ENCODE measurements at regions not wholly inside any gene's neighbourhood (a gene's known extent, or its start where the extent isn't known, plus 50 kb on each side); places are given as distances from the start of the nearest gene placed in this dataset.
A peak's percentile ranks its signal among the peaks of the same experiment; 100 is the strongest.

- no peak for DNase-seq (ENCODE audit: low spot score)
Observed at GRCh38 chr1:99163671-99164070, 100.6 kb upstream of the PLPPR4 start.

DNA sequence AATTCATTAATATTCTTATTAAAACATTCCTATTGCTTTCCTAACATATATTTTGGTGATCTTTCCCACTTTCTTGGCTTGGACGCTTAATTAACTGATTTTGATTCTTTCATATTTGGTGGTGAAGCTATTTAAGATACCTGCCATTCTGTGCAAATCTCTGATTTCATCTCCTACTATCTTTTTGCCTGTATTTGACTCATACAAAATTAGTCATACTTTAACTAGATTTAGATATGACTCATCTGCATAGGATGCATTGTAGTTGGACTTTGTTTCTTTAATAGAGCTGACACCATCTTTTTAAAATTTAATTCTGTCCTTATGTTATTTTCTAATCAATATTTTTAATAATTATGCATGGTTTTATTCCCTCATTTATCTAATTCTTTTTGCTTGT, 93.8 kb upstream of the PLPPR4 start:
- no peak for DNase-seq (ENCODE audit: low spot score)

DNA sequence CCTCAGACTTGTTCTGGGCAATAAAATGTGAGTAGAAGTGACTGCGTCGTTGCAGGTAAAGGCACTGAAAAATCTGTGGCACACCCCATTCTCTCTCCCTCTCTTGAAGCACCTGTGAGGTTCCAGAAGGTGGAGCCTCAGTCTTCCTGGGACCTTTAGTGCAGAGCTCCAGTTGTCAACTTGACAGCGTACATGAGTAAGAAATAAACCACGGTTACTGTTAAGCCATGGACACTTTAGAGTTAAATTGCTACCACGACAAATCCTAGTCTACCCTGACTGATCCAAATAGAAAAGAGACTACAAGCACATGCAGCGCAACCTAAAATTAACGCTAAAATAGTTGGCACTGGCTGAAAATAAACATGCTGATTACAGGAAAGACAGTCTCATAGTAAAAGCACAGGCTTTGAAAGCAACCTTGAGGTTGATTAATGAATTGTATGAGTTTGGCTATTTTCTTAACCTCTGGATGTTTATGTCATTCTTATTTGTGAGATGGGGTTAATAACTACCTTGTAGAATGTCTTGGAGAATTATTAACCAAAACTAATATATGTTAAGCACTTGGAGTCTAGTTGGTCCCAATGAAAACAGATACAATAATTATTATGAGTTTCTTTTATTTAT, 93.0 kb upstream of the PLPPR4 start:
- no peak for DNase-seq (ENCODE audit: low spot score)

GRCh38 chr1:99173282-99173681, 91.0 kb upstream of the PLPPR4 start:
- DNase-seq (ENCODE audit: low spot score), result peak; percentile 16

DNA sequence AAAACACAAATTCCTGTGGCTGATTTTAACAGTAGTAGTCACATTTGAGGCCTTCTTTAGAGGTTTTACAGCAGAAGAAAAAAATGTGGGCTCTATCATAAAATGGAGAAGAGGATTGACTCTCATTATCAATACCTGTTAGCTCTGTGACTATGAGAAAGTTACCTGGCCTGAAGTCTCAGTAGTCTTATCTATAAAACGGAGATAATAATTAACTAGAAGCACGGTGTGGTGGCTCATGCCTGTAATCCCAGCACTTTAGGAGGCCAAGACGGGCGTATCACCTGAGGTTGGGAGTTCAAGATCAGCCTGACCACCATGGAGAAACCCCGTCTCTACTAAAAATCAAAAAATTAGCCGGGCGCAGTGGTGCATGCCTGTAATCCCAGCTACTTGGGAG, 90.4 kb upstream of the PLPPR4 start:
- no peak for DNase-seq (ENCODE audit: low spot score)

GRCh38 chr1:99176753-99177152, 87.5 kb upstream of the PLPPR4 start:
- peak; percentile 12 for DNase-seq (ENCODE audit: low spot score)

DNA sequence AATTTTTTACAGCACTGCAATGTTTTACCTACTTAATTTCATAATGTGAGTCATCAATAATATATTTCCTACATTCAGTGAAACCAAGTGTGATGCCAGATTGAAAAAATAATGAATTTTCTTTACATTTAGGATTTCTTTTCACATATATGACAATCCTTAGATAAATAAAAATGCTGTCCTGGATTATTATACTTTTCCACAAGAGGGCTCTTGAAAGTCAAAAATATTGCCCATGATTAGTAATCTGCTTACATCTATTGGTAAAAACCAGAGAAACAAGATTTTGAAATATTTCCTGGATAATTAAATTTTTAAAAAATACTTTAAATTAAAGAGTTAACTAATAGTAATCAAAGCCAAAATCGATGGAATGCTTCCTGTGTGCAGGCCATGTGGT, 86.8 kb upstream of the PLPPR4 start:
- DNase-seq (ENCODE audit: low spot score), result no peak

GRCh38 chr1:99180343-99180808, 83.9 kb upstream of the PLPPR4 start:
- DNase-seq (ENCODE audit: low spot score), result peak; percentile 85

DNA sequence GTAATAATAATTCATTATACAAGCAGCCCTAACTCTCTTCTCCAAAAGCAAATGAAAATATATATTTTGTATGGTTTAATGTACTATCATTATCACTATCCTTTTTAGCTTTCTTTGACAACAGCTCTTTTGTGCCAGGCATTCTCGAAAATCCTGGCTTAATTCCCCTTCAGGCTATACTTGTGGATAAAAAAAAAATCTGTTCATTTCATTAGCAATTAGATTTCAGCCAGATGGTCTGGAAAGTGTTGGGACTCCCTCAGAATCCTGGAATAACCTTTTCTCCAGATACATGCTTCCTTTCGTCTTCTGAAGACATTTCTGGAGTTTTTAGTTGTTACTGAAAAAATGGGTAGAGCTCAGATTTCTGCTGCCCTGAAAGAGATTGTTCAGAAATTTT, 83.4 kb upstream of the PLPPR4 start:
- DNase-seq (ENCODE audit: low spot score), result peak; percentile 8

GRCh38 chr1:99181892-99182291, 82.4 kb upstream of the PLPPR4 start:
- DNase-seq (ENCODE audit: low spot score), result no peak

DNA sequence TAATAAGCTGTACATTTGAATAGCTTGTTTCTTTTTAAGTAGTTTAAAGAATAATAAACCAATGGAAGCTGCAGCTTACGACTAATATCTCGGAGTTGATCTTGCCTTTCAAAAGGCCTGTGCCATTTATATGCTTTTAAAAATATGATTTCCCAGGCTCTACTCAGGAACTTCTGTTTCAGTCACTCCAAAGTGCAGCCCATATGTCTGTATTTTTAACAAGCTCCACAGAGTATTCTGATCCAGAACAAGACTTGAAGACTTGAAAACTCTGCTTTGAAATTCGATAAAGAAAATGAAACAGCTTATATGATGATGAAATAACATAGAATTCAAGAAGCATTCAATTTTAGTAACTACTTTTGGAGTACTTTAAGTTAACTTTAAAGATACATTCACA, 79.1 kb upstream of the PLPPR4 start:
- DNase-seq (ENCODE audit: low spot score), result no peak

DNA sequence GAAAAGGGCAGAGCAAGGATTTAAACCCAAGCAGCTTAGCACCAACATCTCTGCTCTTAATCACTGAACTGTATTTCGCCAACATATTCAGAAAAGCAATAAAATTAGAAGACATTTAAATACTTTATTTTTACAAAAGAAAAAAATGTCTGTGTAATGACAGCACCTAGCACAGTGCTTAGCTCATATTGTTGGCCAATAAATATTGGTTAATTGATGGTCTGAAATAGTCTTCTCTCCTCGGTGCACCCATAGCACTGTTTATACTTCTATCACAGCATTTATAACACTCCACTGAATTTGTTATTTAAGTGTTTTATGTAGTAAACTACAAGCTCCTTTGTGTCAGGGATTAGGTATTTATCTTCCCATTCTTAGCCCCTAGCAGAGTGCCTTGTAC, 70.9 kb upstream of the PLPPR4 start:
- no peak for DNase-seq (ENCODE audit: low spot score)

- DNase-seq (ENCODE audit: low spot score), result no peak
Observed at GRCh38 chr1:99198393-99198792, 65.9 kb upstream of the PLPPR4 start.

- DNase-seq (ENCODE audit: low spot score), result no peak
Observed at GRCh38 chr1:99207216-99207615, 57.1 kb upstream of the PLPPR4 start.
